SU-DHL-6 (cell line): ENCODE measurements at regions not wholly inside any gene's neighbourhood (a gene's known extent, or its start where the extent isn't known, plus 50 kb on each side); places are given as distances from the start of the nearest gene placed in this dataset.

Experiments
- H2AFZ ChIP-seq: fragments of 200-600 bp; sonication (generic); 2 replicates; pipeline ENCODE4 v1.6.1; 2014; ENCODE audit warnings: low read depth, mild to moderate bottlenecking, moderate library complexity, mixed read lengths, antibody characterized with exemption, low read length; ENCODE audit not compliant: severe bottlenecking
- H3F3A ChIP-seq: fragments of 200-600 bp; shearing (Covaris generic); 2 replicates; pipeline ENCODE4 v1.6.0; 2016; ENCODE audit warnings: antibody characterized with exemption, mild to moderate bottlenecking; ENCODE audit not compliant: insufficient read depth
- H3K27ac ChIP-seq: fragments of 200-600 bp; sonication (generic); 2 replicates; pipeline ENCODE4 v1.5.1; 2016; ENCODE audit warnings: low read depth, mild to moderate bottlenecking, low read length, moderate library complexity, mixed read lengths
- H3K27me3 ChIP-seq: fragments of 200-600 bp; sonication (generic), shearing (Covaris generic); 2 replicates; pipeline ENCODE4 v1.6.0; 2014; ENCODE audit warnings: mild to moderate bottlenecking, low read length
- H3K36me3 ChIP-seq: fragments of 200-600 bp; sonication (generic); 2 replicates; pipeline ENCODE4 v1.6.1; 2014; ENCODE audit warnings: mild to moderate bottlenecking, low read length, mixed read lengths
- H3K4me2 ChIP-seq: fragments of 300-600, 200-600 bp; shearing (Covaris generic), sonication (generic); 2 replicates; pipeline ENCODE4 v1.6.0; 2014; ENCODE audit warnings: low read length, low read depth, mild to moderate bottlenecking; ENCODE audit not compliant: poor library complexity, severe bottlenecking
- H3K4me3 ChIP-seq: fragments of 200-600 bp; sonication (generic); 2 replicates; pipeline ENCODE4 v1.5.1; 2014; ENCODE audit warnings: antibody characterized with exemption, low read length, mild to moderate bottlenecking, mixed read lengths; ENCODE audit not compliant: insufficient read depth, poor library complexity, severe bottlenecking
- H3K79me2 ChIP-seq: fragments of 200-600 bp; sonication (generic); 2 replicates; pipeline ENCODE4 v1.6.1; 2014; ENCODE audit warnings: mild to moderate bottlenecking, low read length, moderate library complexity; ENCODE audit not compliant: insufficient read depth
- H3K9ac ChIP-seq: fragments of 200-600 bp; sonication (generic); 2 replicates; pipeline ENCODE4 v1.7.0; 2014; ENCODE audit warnings: mild to moderate bottlenecking, low read length
- H3K9me2 ChIP-seq: fragments of 200-600 bp; sonication (generic); replicated peaks from 2 replicates; pipeline ENCODE4 v1.6.1; 2014; ENCODE audit warnings: low read length; ENCODE audit not compliant: insufficient read depth
- H3K9me3 ChIP-seq: fragments of 200-600 bp; sonication (generic); 2 replicates; pipeline ENCODE4 v1.6.1; 2014; ENCODE audit warnings: low read length, mixed read lengths; ENCODE audit not compliant: insufficient read depth
- H4K20me1 ChIP-seq: fragments of 200-600 bp; sonication (generic); 2 replicates; pipeline ENCODE4 v1.6.1; 2014; ENCODE audit warnings: low read depth, mild to moderate bottlenecking, antibody characterized with exemption, low read length, moderate library complexity, mixed read lengths
- CTCF ChIP-seq: fragments of 200-600 bp; sonication (generic); IDR thresholded peaks from one replicate; pipeline ENCODE4 v1.5.1; 2017; ENCODE audit warnings: antibody characterized with exemption, mild to moderate bottlenecking, low read length, moderate library complexity; ENCODE audit not compliant: insufficient read depth, poor library complexity, severe bottlenecking
- EZH2phosphoT487 ChIP-seq: fragments of 200-600 bp; sonication (generic), shearing (Covaris generic); conservative IDR thresholded peaks from 2 replicates; pipeline ENCODE4 v1.6.1; 2018; ENCODE audit warnings: mild to moderate bottlenecking, antibody characterized with exemption, low read length, moderate library complexity, mixed read lengths

GRCh38 chr11:42074306-42074705 is 614.9 kb upstream of the LRRC4C start:
- H3K9me3 ChIP-seq: no peaks in the 10 kb centered on the region
- H2AFZ ChIP-seq: no peak overlapping the region
- no peaks in the 10 kb centered on the region for H3K27me3 ChIP-seq
- no peak for TF ChIP-seq EZH2phosphoT487
- no peak for TF ChIP-seq CTCF
- H3K9ac ChIP-seq: no peak overlapping the region
- H3K4me3 ChIP-seq: no peak overlapping the region
- no peaks in the 10 kb centered on the region for H3K36me3 ChIP-seq
- H3K79me2 ChIP-seq: no peaks in the 10 kb centered on the region
- no peaks in the 10 kb centered on the region for H4K20me1 ChIP-seq
- H3F3A ChIP-seq: no peaks in the 10 kb centered on the region
- H3K27ac ChIP-seq: no peak overlapping the region
- H3K4me2 ChIP-seq: no peak overlapping the region
- no peaks in the 10 kb centered on the region for H3K9me2 ChIP-seq

- Histone ChIP-seq H3K27ac (no peak overlapping the region), H3K27me3 (no peaks in the 10 kb centered on the region), H3F3A (no peaks in the 10 kb centered on the region), H3K9ac (no peak overlapping the region), H3K9me3 (no peaks in the 10 kb centered on the region), H3K79me2 (no peaks in the 10 kb centered on the region), H3K9me2 (no peaks in the 10 kb centered on the region), H3K4me3 (no peak overlapping the region), H3K4me2 (no peak overlapping the region), H4K20me1 (no peaks in the 10 kb centered on the region), H3K36me3 (no peaks in the 10 kb centered on the region), H2AFZ (no peak overlapping the region)
- TF ChIP-seq EZH2phosphoT487: no peak
- TF ChIP-seq CTCF: no peak
Observed at GRCh38 chr11:42075180-42075579, 615.7 kb upstream of the LRRC4C start.

GRCh38 chr11:42077794-42078193 is 618.3 kb upstream of the LRRC4C start:
- H3K9ac ChIP-seq: no peak overlapping the region
- no peak overlapping the region for H3K27ac ChIP-seq
- no peaks in the 10 kb centered on the region for H4K20me1 ChIP-seq
- no peaks in the 10 kb centered on the region for H3K79me2 ChIP-seq
- H3K9me3 ChIP-seq: no peaks in the 10 kb centered on the region
- H3K4me2 ChIP-seq: no peak overlapping the region
- no peaks in the 10 kb centered on the region for H3K9me2 ChIP-seq
- H3K27me3 ChIP-seq: no peaks in the 10 kb centered on the region
- H3F3A ChIP-seq: no peaks in the 10 kb centered on the region
- H3K4me3 ChIP-seq: no peak overlapping the region
- TF ChIP-seq CTCF (no peak), EZH2phosphoT487 (no peak)
- H3K36me3 ChIP-seq: no peaks in the 10 kb centered on the region
- no peak overlapping the region for H2AFZ ChIP-seq
